H1 (cell line): ENCODE measurements at regions not wholly inside any gene's neighbourhood (a gene's known extent, or its start where the extent isn't known, plus 50 kb on each side); places are given as distances from the start of the nearest gene placed in this dataset.

ENCODE experiments used
- CTCF ChIA-PET: fragments of 300-600 bp; sonication (Branson Sonifier 250); formaldehyde crosslinking; loops from one replicate; lab custom pipeline; 2021; ENCODE audit not compliant: partially characterized antibody; lab: Charles Lee
- POLR2A ChIA-PET: fragments of 300-600 bp; sonication (Branson Sonifier 250); formaldehyde crosslinking; loops from one replicate; lab custom pipeline; 2021; ENCODE audit warnings: inconsistent platforms; ENCODE audit not compliant: partially characterized antibody; lab: Charles Lee
- DNase-seq, 2 experiments: peaks; one replicate each; pipeline versions ENCODE4 v3.0.0 to v3.0.0-alpha.2; 2010 to 2022; ENCODE audit warnings: low spot score in 2 of 2, low read depth in 1 of 2, mixed read lengths in 1 of 2
- FAIRE-seq: peaks from 2 replicates; lab custom pipeline; 2011; peaks lifted over from hg19 to GRCh38; lab: Jason Lieb, UNC
- H2AFZ ChIP-seq: 2 replicates; pipeline ENCODE4 v1.8.1; 2012; ENCODE audit warnings: low read length, inconsistent platforms
- H2AK5ac ChIP-seq: 2 replicates; pipeline ENCODE4 v1.6.1; 2013; ENCODE audit warnings: low read depth, low read length
- H2BK120ac ChIP-seq: replicated peaks from 2 replicates; pipeline ENCODE3; 2013; ENCODE audit warnings: low read depth, low read length, inconsistent platforms
- H2BK12ac ChIP-seq: 2 replicates; pipeline ENCODE4 v1.6.1; 2013; ENCODE audit warnings: low read depth, low read length
- H2BK15ac ChIP-seq: 2 replicates; pipeline ENCODE4 v1.6.1; 2013; ENCODE audit warnings: low read length
- H2BK20ac ChIP-seq: 2 replicates; pipeline ENCODE4 v1.6.1; 2013; ENCODE audit warnings: low read length
- H2BK5ac ChIP-seq: 2 replicates; pipeline ENCODE4 v1.6.1; 2013; ENCODE audit warnings: low read depth, low read length
- H3K14ac ChIP-seq: 2 replicates; pipeline ENCODE4 v1.6.1; 2013; ENCODE audit warnings: inconsistent platforms; ENCODE audit not compliant: insufficient read length
- H3K18ac ChIP-seq: 2 replicates; pipeline ENCODE4 v1.6.1; 2013; ENCODE audit warnings: low read length; ENCODE audit errors: extremely low read depth
- H3K23ac ChIP-seq: 2 replicates; pipeline ENCODE4 v1.6.1; 2013; ENCODE audit warnings: inconsistent platforms; ENCODE audit not compliant: insufficient read length
- H3K23me2 ChIP-seq: 2 replicates; pipeline ENCODE4 v1.6.1; 2013; ENCODE audit warnings: low read depth, low read length
- H3K27ac ChIP-seq: 2 replicates; pipeline ENCODE4 v1.6.1; 2011; ENCODE audit warnings: low read depth, low read length, inconsistent platforms
- H3K27me3 ChIP-seq, 4 experiments: replicated peaks in 1 of 4; 1 replicate in 1 of 4; 2 replicates in 3 of 4; pipeline versions ENCODE4 v1.6.1 to v1.8.1; 2011 to 2013; ENCODE audit warnings: low read length in 3 of 4, mild to moderate bottlenecking in 3 of 4, inconsistent platforms in 2 of 4, mixed read lengths in 2 of 4, moderate library complexity in 1 of 4; ENCODE audit not compliant: control insufficient read depth in 3 of 4, insufficient read depth in 3 of 4; ENCODE audit errors: extremely low read depth in 1 of 4
- H3K36me3 ChIP-seq, 4 experiments: 2 replicates each; pipeline versions ENCODE4 v1.6.1 to v1.8.1; 2011 to 2013; ENCODE audit warnings: mild to moderate bottlenecking in 4 of 4, low read length in 3 of 4, moderate library complexity in 2 of 4, control low read depth in 1 of 4, inconsistent platforms in 1 of 4; ENCODE audit not compliant: insufficient read depth in 4 of 4, control insufficient read depth in 2 of 4
- H3K4ac ChIP-seq: replicated peaks from 2 replicates; pipeline ENCODE3; 2013; ENCODE audit warnings: low read length, low read depth, mixed read lengths, inconsistent platforms; ENCODE audit not compliant: insufficient read length
- H3K4me1 ChIP-seq, 4 experiments: replicated peaks in 1 of 4; 1 replicate in 1 of 4; 2 replicates in 3 of 4; pipeline versions ENCODE4 v1.6.1 to v1.8.1; 2011 to 2013; ENCODE audit warnings: low read length in 3 of 4, inconsistent platforms in 2 of 4, mixed read lengths in 1 of 4; ENCODE audit not compliant: insufficient read depth in 4 of 4, control insufficient read depth in 3 of 4
- H3K4me2 ChIP-seq, 2 experiments: 2 replicates each; pipeline versions ENCODE4 v1.6.1 to v1.8.1; 2011 to 2013; ENCODE audit warnings: low read depth in 2 of 2, low read length in 2 of 2, control low read depth in 1 of 2, inconsistent platforms in 1 of 2, mild to moderate bottlenecking in 1 of 2; ENCODE audit not compliant: insufficient read depth in 1 of 2
- H3K4me3 ChIP-seq, 4 experiments: fragments of 200-600, 300-600 bp in 1 of 4; sonication (generic), shearing (Covaris generic), sonication (Bioruptor Twin) in 1 of 4; 2 replicates each; pipeline versions ENCODE4 v1.5.1 to v1.8.1; 2011 to 2016; ENCODE audit warnings: low read length in 4 of 4, low read depth in 3 of 4, control low read depth in 2 of 4, inconsistent platforms in 2 of 4, mild to moderate bottlenecking in 2 of 4, mixed read lengths in 1 of 4, moderate library complexity in 1 of 4; ENCODE audit not compliant: insufficient read depth in 2 of 4; ENCODE audit errors: extremely low read depth in 1 of 4
- H3K56ac ChIP-seq: replicated peaks from 2 replicates; pipeline ENCODE3; 2013; ENCODE audit warnings: low read depth, mild to moderate bottlenecking, mixed read lengths, low read length, inconsistent platforms; ENCODE audit not compliant: insufficient read length
- H3K79me1 ChIP-seq: 2 replicates; pipeline ENCODE4 v1.6.1; 2013; ENCODE audit warnings: low read depth, low read length, control low read depth
- H3K79me2 ChIP-seq, 2 experiments: 2 replicates each; pipeline versions ENCODE4 v1.6.1 to v1.8.1; 2012 to 2013; ENCODE audit warnings: low read length in 2 of 2, mild to moderate bottlenecking in 2 of 2, inconsistent platforms in 1 of 2; ENCODE audit not compliant: insufficient read depth in 2 of 2, control insufficient read depth in 1 of 2
- H3K9ac ChIP-seq, 4 experiments: replicated peaks in 1 of 4; 1 replicate in 1 of 4; 2 replicates in 3 of 4; pipeline versions ENCODE4 v1.6.1 to v1.8.1; 2011 to 2013; ENCODE audit warnings: low read depth in 3 of 4, low read length in 3 of 4, control low read depth in 2 of 4, mild to moderate bottlenecking in 2 of 4, moderate library complexity in 2 of 4, inconsistent platforms in 1 of 4; ENCODE audit errors: extremely low read depth in 1 of 4
- H3K9me3 ChIP-seq, 2 experiments: 2 replicates each; pipeline versions ENCODE4 v1.6.1 to v1.8.1; 2012 to 2013; ENCODE audit warnings: mild to moderate bottlenecking in 2 of 2, moderate library complexity in 2 of 2, control low read depth in 1 of 2, inconsistent platforms in 1 of 2, low read depth in 1 of 2, low read length in 1 of 2, mixed read lengths in 1 of 2; ENCODE audit not compliant: insufficient read depth in 2 of 2
- H4K20me1 ChIP-seq, 2 experiments: replicated peaks in 1 of 2; 2 replicates each; pipeline versions ENCODE3 to v1.8.1; 2011 to 2013; ENCODE audit warnings: inconsistent platforms in 2 of 2, low read length in 2 of 2, mild to moderate bottlenecking in 1 of 2; ENCODE audit not compliant: insufficient read depth in 2 of 2, control insufficient read depth in 1 of 2
- H4K5ac ChIP-seq: 2 replicates; pipeline ENCODE4 v1.6.1; 2013; ENCODE audit warnings: low read length, low read depth, mixed read lengths, inconsistent platforms; ENCODE audit not compliant: insufficient read length
- H4K8ac ChIP-seq: 2 replicates; pipeline ENCODE4 v1.8.0; 2013; ENCODE audit warnings: mild to moderate bottlenecking, moderate library complexity, low read length, inconsistent platforms; ENCODE audit not compliant: insufficient read depth; ENCODE audit errors: extremely low read depth
- H4K91ac ChIP-seq: replicated peaks from 2 replicates; pipeline ENCODE3; 2013; ENCODE audit warnings: low read length, mixed read lengths, inconsistent platforms; ENCODE audit not compliant: insufficient read length
- EGR1 ChIP-seq: IDR thresholded peaks from 2 replicates; pipeline ENCODE4 v1.6.1; 2011; ENCODE audit warnings: low read depth, low read length, borderline replicate concordance
- GTF2F1 ChIP-seq: IDR thresholded peaks from 2 replicates; pipeline ENCODE4 v1.6.1; 2012; ENCODE audit warnings: low read depth, low read length, improper control_type of control experiment, borderline replicate concordance
- KDM5A ChIP-seq: fragments of 200-600 bp; IDR thresholded peaks from 2 replicates; pipeline ENCODE4 v1.7.1; 2012; ENCODE audit warnings: mild to moderate bottlenecking, low read length, inconsistent platforms, mixed read lengths
- MAFK ChIP-seq: IDR thresholded peaks from 2 replicates; pipeline ENCODE4 v1.6.1; 2012; ENCODE audit warnings: low read depth, mild to moderate bottlenecking, improper control_type of control experiment, low read length
- PHF8 ChIP-seq: fragments of 200-600 bp; sonication (generic); conservative IDR thresholded peaks from 2 replicates; pipeline ENCODE4 v1.7.1; 2012; ENCODE audit warnings: low read depth, mild to moderate bottlenecking, inconsistent platforms, low read length, moderate library complexity
- RNF2 ChIP-seq: fragments of 200-900, 300-1000 bp; sonication (generic); IDR thresholded peaks from 2 replicates; pipeline ENCODE4 v1.7.1; 2016; ENCODE audit warnings: borderline replicate concordance, low read depth, mild to moderate bottlenecking, antibody characterized with exemption, low read length; ENCODE audit not compliant: poor library complexity, severe bottlenecking; ENCODE audit errors: missing control alignments
- RXRA ChIP-seq: IDR thresholded peaks from 2 replicates; pipeline ENCODE4 v1.6.1; 2011; ENCODE audit warnings: low read depth, mild to moderate bottlenecking, low read length, moderate library complexity; ENCODE audit not compliant: insufficient read depth
- SUZ12 ChIP-seq: fragments of 200-600 bp; sonication (generic); IDR thresholded peaks from 2 replicates; pipeline ENCODE4 v1.6.1; 2012; ENCODE audit warnings: mild to moderate bottlenecking, inconsistent platforms, low read length, moderate library complexity, mixed read lengths
- TAF1 ChIP-seq: IDR thresholded peaks from 2 replicates; pipeline ENCODE4 v1.6.1; 2011; ENCODE audit warnings: mild to moderate bottlenecking, low read depth, low read length
- TEAD4 ChIP-seq: IDR thresholded peaks from 2 replicates; pipeline ENCODE4 v1.6.1; 2012; ENCODE audit warnings: low read depth, low read length, inconsistent platforms, mixed read lengths
- WGBS, 2 experiments: shearing (Covaris generic) in 1 of 2; methylation state at CpG; one replicate each; pipeline versions ENCODE4 v1.1.6 to v1.1.7; 2013 to 2015; ENCODE audit warnings: low lambda C conversion rate in 2 of 2, mixed read lengths in 2 of 2, inconsistent platforms in 1 of 2, low coverage in 1 of 2, missing lambda C conversion rate in 1 of 2; ENCODE audit not compliant: insufficient replicate concordance in 2 of 2, insufficient coverage in 1 of 2, insufficient read length in 1 of 2; ENCODE audit errors: extremely low coverage in 1 of 2, missing lambda C conversion rate in 1 of 2; 5-methylcytosine and 5-hydroxymethylcytosine counted together

GRCh38 chr7:13028825-13029099, 341.3 kb downstream of the ARL4A start:
- Histone ChIP-seq H3K9me3 (no peaks in the 10 kb centered on the region), H3K27ac (no peak overlapping the region), H3K23me2 (no peaks in the 10 kb centered on the region; the same call in 1 of the 2 replicates), H3K36me3 (no peaks in the 10 kb centered on the region), H3K18ac (no peak overlapping the region), H4K5ac (no peak overlapping the region), H2BK120ac (no peak overlapping the region), H3K79me2 (no peaks in the 10 kb centered on the region), H3K9ac (no peak overlapping the region), H3K4me2 (no peak overlapping the region), H2BK15ac (no peak overlapping the region), H3K4me3 (no peak overlapping the region), H2BK5ac (no peak overlapping the region), H3K23ac (no peak overlapping the region), H3K4ac (no peak overlapping the region), H3K56ac (no peak overlapping the region), H4K8ac (no peak overlapping the region), H3K79me1 (no peaks in the 10 kb centered on the region), H3K14ac (no peak overlapping the region), H4K20me1 (no peaks in the 10 kb centered on the region), H2AK5ac (no peak overlapping the region), H2AFZ (no peak overlapping the region), H2BK12ac (no peak overlapping the region), H3K27me3 (no peaks in the 10 kb centered on the region), H4K91ac (no peak overlapping the region), H2BK20ac (no peak overlapping the region), H3K4me1 (peaks cover 0 to 7% (median under 1%) of the 10 kb centered on the region in 4 experiments; a peak in 2 of 7 replicates)
- ChIA-PET CTCF (interaction anchor here (0.9 kb wide), 1 partner anchor 343 kb away, joined by 4 read pairs; no protein-coding TSS in a partner anchor), POLR2A (interaction anchor here (0.9 kb wide), 1 partner anchor 341 kb away, joined by 3 read pairs; the partner anchor contains the start of gene ARL4A)
- FAIRE-seq (no peak), DNase-seq (no peak)
- TF ChIP-seq RNF2 (no peak), TAF1 (no peak), KDM5A (no peak), TEAD4 (no peak), MAFK (no peak), EGR1 (no peak), RXRA (no peak), SUZ12 (no peak), GTF2F1 (no peak), PHF8 (no peak)
- WGBS, 2 experiments = 89% methylated on average over 2 of the region's 2 CpGs; no CpG with 5 or more reads in 1 of the 2 experiments
